ENCODE measurements at regions not wholly inside any gene's neighbourhood (a gene's known extent, or its start where the extent isn't known, plus 50 kb on each side); places are given as distances from the start of the nearest gene placed in this dataset.
"Not testable (repeated sequence)": the region's sequence is repeated elsewhere in the genome, so short reads cannot be mapped to it uniquely, and the experiment has no call there.

- no peak for DNase-seq
These were observed 1294.9 kb downstream of the ADGRL3 start for GRCh38 chr4:62495032-62495431.

- not testable (repeated sequence) for DNase-seq
These were observed 1291.6 kb downstream of the ADGRL3 start for GRCh38 chr4:62491756-62492155.

GRCh38 chr4:62490635-62491034, 1290.5 kb downstream of the ADGRL3 start:
- DNase-seq: no peak

- no peak for DNase-seq
These were observed 1286.9 kb downstream of the ADGRL3 start for GRCh38 chr4:62487016-62487415.

GRCh38 chr4:62484357-62484756, 1284.2 kb downstream of the ADGRL3 start:
- no peak for DNase-seq

- DNase-seq: no peak
These were observed 1282.2 kb downstream of the ADGRL3 start for GRCh38 chr4:62482355-62482754.

- DNase-seq: no peak
These were observed 1275.5 kb downstream of the ADGRL3 start for GRCh38 chr4:62475596-62475995.

- DNase-seq: no peak
These were observed 1274.7 kb downstream of the ADGRL3 start for GRCh38 chr4:62474802-62475201.

GRCh38 chr4:62471021-62471420, 1270.9 kb downstream of the ADGRL3 start:
- no peak for DNase-seq

- DNase-seq: no peak
These were observed 1270.4 kb downstream of the ADGRL3 start for GRCh38 chr4:62470421-62470983.

GRCh38 chr4:62470020-62470419, 1269.9 kb downstream of the ADGRL3 start:
- DNase-seq: no peak

GRCh38 chr4:62461961-62462360, 1261.8 kb downstream of the ADGRL3 start:
- no peak for DNase-seq

- DNase-seq: no peak
These were observed 1260.2 kb downstream of the ADGRL3 start for GRCh38 chr4:62460329-62460728.

GRCh38 chr4:62457356-62457755, 1257.2 kb downstream of the ADGRL3 start:
- DNase-seq: no peak

- no peak for DNase-seq
These were observed 1255.7 kb downstream of the ADGRL3 start for GRCh38 chr4:62455871-62456270.

GRCh38 chr4:62454535-62454934, 1254.4 kb downstream of the ADGRL3 start:
- DNase-seq: no peak

- DNase-seq: no peak
These were observed 1250.6 kb downstream of the ADGRL3 start for GRCh38 chr4:62450740-62451139.

GRCh38 chr4:62449538-62449937, 1249.4 kb downstream of the ADGRL3 start:
- DNase-seq: peak; percentile 40

GRCh38 chr4:62448911-62449310, 1248.8 kb downstream of the ADGRL3 start:
- peak; percentile 53 for DNase-seq

- DNase-seq: no peak
These were observed 1238.9 kb downstream of the ADGRL3 start for GRCh38 chr4:62439051-62439450.

- no peak for DNase-seq
These were observed 1234.8 kb downstream of the ADGRL3 start for GRCh38 chr4:62434921-62435320.

GRCh38 chr4:62431513-62432231, 1231.5 kb downstream of the ADGRL3 start:
- not testable (repeated sequence) for DNase-seq

- no peak for DNase-seq
These were observed 1229.2 kb downstream of the ADGRL3 start for GRCh38 chr4:62429297-62429696.

- no peak for DNase-seq
These were observed 1215.1 kb downstream of the ADGRL3 start for GRCh38 chr4:62415256-62415655.

- DNase-seq: no peak
These were observed 1214.4 kb downstream of the ADGRL3 start for GRCh38 chr4:62414563-62414962.
